OCI-LY7 (cell line): ENCODE measurements at regions not wholly inside any gene's neighbourhood (a gene's known extent, or its start where the extent isn't known, plus 50 kb on each side); places are given as distances from the start of the nearest gene placed in this dataset.

Source experiments
- CTCF ChIP-seq: fragments of 200-600 bp; sonication (generic); conservative IDR thresholded peaks from 2 replicates; pipeline ENCODE4 v1.5.1; 2014; ENCODE audit warnings: mild to moderate bottlenecking, antibody characterized with exemption, low read length, moderate library complexity, mixed read lengths
- EZH2phosphoT487 ChIP-seq: fragments of 200-600 bp; sonication (generic); IDR thresholded peaks from 2 replicates; pipeline ENCODE4 v1.6.1; 2018; ENCODE audit warnings: low read depth, borderline replicate concordance, mild to moderate bottlenecking, mixed run types, antibody characterized with exemption, low read length, moderate library complexity, mixed read lengths

- TF ChIP-seq EZH2phosphoT487 (no peak), CTCF (no peak)
Observed at GRCh38 chrX:5724123-5724522, 504.5 kb downstream of the NLGN4X start.
